ENCODE measurements at regions not wholly inside any gene's neighbourhood (a gene's known extent, or its start where the extent isn't known, plus 50 kb on each side); places are given as distances from the start of the nearest gene placed in this dataset.

- Histone ChIP-seq H3K4me1 (no peaks in the 10 kb centered on the region), H3K9me3 (peaks cover 0 to 67% (median 55%) of the 10 kb centered on the region in 8 donors), H3K27ac (no peak overlapping the region), H3K4me3 (no peak overlapping the region), H3K27me3 (replicated peaks in 1 of 7) (no peaks in the 10 kb centered on the region), H3K36me3 (no peaks in the 10 kb centered on the region)
- DNase-seq = no peak
- intact Hi-C loops (cut with DNase I; ENCODE audit: low total_unique reads) = no loop called here
- no peak for TF ChIP-seq POLR2A (IDR thresholded peaks at IDR 0.05)
- TF ChIP-seq, protein P1, sequence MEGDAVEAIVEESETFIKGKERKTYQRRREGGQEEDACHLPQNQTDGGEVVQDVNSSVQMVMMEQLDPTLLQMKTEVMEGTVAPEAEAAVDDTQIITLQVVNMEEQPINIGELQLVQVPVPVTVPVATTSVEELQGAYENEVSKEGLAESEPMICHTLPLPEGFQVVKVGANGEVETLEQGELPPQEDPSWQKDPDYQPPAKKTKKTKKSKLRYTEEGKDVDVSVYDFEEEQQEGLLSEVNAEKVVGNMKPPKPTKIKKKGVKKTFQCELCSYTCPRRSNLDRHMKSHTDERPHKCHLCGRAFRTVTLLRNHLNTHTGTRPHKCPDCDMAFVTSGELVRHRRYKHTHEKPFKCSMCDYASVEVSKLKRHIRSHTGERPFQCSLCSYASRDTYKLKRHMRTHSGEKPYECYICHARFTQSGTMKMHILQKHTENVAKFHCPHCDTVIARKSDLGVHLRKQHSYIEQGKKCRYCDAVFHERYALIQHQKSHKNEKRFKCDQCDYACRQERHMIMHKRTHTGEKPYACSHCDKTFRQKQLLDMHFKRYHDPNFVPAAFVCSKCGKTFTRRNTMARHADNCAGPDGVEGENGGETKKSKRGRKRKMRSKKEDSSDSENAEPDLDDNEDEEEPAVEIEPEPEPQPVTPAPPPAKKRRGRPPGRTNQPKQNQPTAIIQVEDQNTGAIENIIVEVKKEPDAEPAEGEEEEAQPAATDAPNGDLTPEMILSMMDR (IDR thresholded peaks at IDR 0.05 in 8 of 11, conservative IDR thresholded peaks at IDR 0.05 in 3 of 11) = no peak
- TF ChIP-seq POLR2AphosphoS5 (IDR thresholded peaks at IDR 0.05) = no peak
- 62 to 83% (median 65%) methylated on average over 5 of the region's 5 CpGs for WGBS, 5 donors
These were observed 50.3 kb upstream of the ANKRD10 start for GRCh38 chr13:110965038-110965754.
